UCSD-AML1 (cell line): ENCODE measurements at regions not wholly inside any gene's neighbourhood (a gene's known extent, or its start where the extent isn't known, plus 50 kb on each side); places are given as distances from the start of the nearest gene placed in this dataset.
"Not testable (repeated sequence)": the region's sequence is repeated elsewhere in the genome, so short reads cannot be mapped to it uniquely, and the experiment has no call there.

Experiments used
- DNase-seq: peaks from one replicate; lab custom pipeline; 2025; ENCODE audit not compliant: unreplicated experiment; lab: John Stamatoyannopoulos, UW

- no peak for DNase-seq
Observed at GRCh38 chr4:97027728-97028410, 1115.4 kb downstream of the STPG2 start.

- no peak for DNase-seq
Observed at GRCh38 chr4:97028785-97029184, 1114.5 kb downstream of the STPG2 start.

- not testable (repeated sequence) for DNase-seq
Observed at GRCh38 chr4:97037411-97038145, 1105.7 kb downstream of the STPG2 start.

- DNase-seq, result no peak
Observed at GRCh38 chr4:97038146-97038516, 1105.1 kb downstream of the STPG2 start.

GRCh38 chr4:97072666-97073065, 1070.6 kb downstream of the STPG2 start:
- no peak for DNase-seq

- no peak for DNase-seq
Observed at GRCh38 chr4:97073194-97073593, 1070.1 kb downstream of the STPG2 start.

- DNase-seq, result no peak
Observed at GRCh38 chr4:97074531-97074930, 1068.7 kb downstream of the STPG2 start.

- no peak for DNase-seq
Observed at GRCh38 chr4:97081951-97082350, 1061.3 kb downstream of the STPG2 start.

GRCh38 chr4:97097036-97097435, 1046.2 kb downstream of the STPG2 start:
- DNase-seq, result not testable (repeated sequence)

- DNase-seq, result not testable (repeated sequence)
Observed at GRCh38 chr4:97101171-97101570, 1042.1 kb downstream of the STPG2 start.

- DNase-seq, result no peak
Observed at GRCh38 chr4:97103252-97103651, 1040.0 kb downstream of the STPG2 start.

- DNase-seq, result no peak
Observed at GRCh38 chr4:97104006-97104405, 1039.3 kb downstream of the STPG2 start.

GRCh38 chr4:97104666-97105065, 1038.6 kb downstream of the STPG2 start:
- DNase-seq, result no peak

- DNase-seq, result no peak
Observed at GRCh38 chr4:97105347-97106099, 1037.8 kb downstream of the STPG2 start.

GRCh38 chr4:97106161-97106560, 1037.1 kb downstream of the STPG2 start:
- no peak for DNase-seq

- no peak for DNase-seq
Observed at GRCh38 chr4:97110506-97110905, 1032.8 kb downstream of the STPG2 start.

- DNase-seq, result no peak
Observed at GRCh38 chr4:97116511-97116910, 1026.8 kb downstream of the STPG2 start.

GRCh38 chr4:97121493-97121892, 1021.8 kb downstream of the STPG2 start:
- no peak for DNase-seq

GRCh38 chr4:97123573-97123972, 1019.7 kb downstream of the STPG2 start:
- DNase-seq, result no peak

- DNase-seq, result no peak
Observed at GRCh38 chr4:97132435-97132834, 1010.8 kb downstream of the STPG2 start.

GRCh38 chr4:97134456-97134855, 1008.8 kb downstream of the STPG2 start:
- no peak for DNase-seq

GRCh38 chr4:97139791-97140190, 1003.5 kb downstream of the STPG2 start:
- DNase-seq, result no peak
